B cell (primary cell): ENCODE measurements at regions not wholly inside any gene's neighbourhood (a gene's known extent, or its start where the extent isn't known, plus 50 kb on each side); places are given as distances from the start of the nearest gene placed in this dataset.

Source experiments
- ATAC-seq: fragments of 200-7000 bp; cut with Tn5 transposase; one replicate; pipeline ENCODE4 v1.10.0; 2021; ENCODE audit warnings: low read depth, mild to moderate bottlenecking, moderate number of reproducible peaks, moderate library complexity
- CTCF ChIA-PET: fragments of 350-600 bp; sonication (Branson Sonifier 250); formaldehyde crosslinking; loops from one replicate; lab custom pipeline; 2021; ENCODE audit warnings: antibody characterized with exemption, inconsistent platforms; lab: Charles Lee
- POLR2A ChIA-PET: fragments of 350-600 bp; sonication (Branson Sonifier 250); formaldehyde crosslinking; loops from one replicate; lab custom pipeline; 2021; ENCODE audit warnings: antibody characterized with exemption; lab: Charles Lee
- DNase-seq: peaks from one replicate; pipeline ENCODE4 v3.0.0; 2013
- H2AFZ ChIP-seq: 2 replicates; pipeline ENCODE4 v1.6.1; 2012; ENCODE audit warnings: mild to moderate bottlenecking, low read depth, low read length; ENCODE audit not compliant: insufficient read depth, poor library complexity, severe bottlenecking
- H3K27ac ChIP-seq, 2 donors: 1 replicate in 1 of 2; 2 replicates in 1 of 2; pipeline ENCODE4 v1.5.1; 2012 to 2013; ENCODE audit warnings: low read length in 2 of 2, mild to moderate bottlenecking in 2 of 2, moderate library complexity in 1 of 2
- H3K27me3 ChIP-seq, 4 experiments: fragments of 200-600 bp in 1 of 4; sonication (generic) in 1 of 4; replicated peaks in 1 of 4; 1 replicate in 2 of 4; 2 replicates in 2 of 4; pipeline versions ENCODE4 v1.6.1 to v1.7.0; 2013 to 2016; ENCODE audit warnings: low read length in 3 of 4, mild to moderate bottlenecking in 2 of 4, mixed read lengths in 1 of 4, moderate library complexity in 1 of 4; ENCODE audit not compliant: insufficient read depth in 4 of 4, control insufficient read depth in 3 of 4; ENCODE audit errors: control extremely low read depth in 1 of 4
- H3K36me3 ChIP-seq, 2 experiments: replicated peaks in 1 of 2; 1 replicate in 1 of 2; 2 replicates in 1 of 2; pipeline versions ENCODE4 v1.6.1 to v1.7.1; 2013; ENCODE audit warnings: low read length in 1 of 2; ENCODE audit not compliant: insufficient read depth in 2 of 2, control insufficient read depth in 1 of 2; ENCODE audit errors: control extremely low read depth in 1 of 2, extremely low read depth in 1 of 2
- H3K4me1 ChIP-seq, 2 donors: fragments of 200-600 bp in 1 of 2; sonication (generic) in 1 of 2; 1 replicate in 1 of 2; 2 replicates in 1 of 2; pipeline versions ENCODE4 v1.5.1 to v1.6.1; 2013 to 2017; ENCODE audit warnings: low read length in 2 of 2; ENCODE audit not compliant: control insufficient read depth in 2 of 2, insufficient read depth in 2 of 2
- H3K4me2 ChIP-seq: replicated peaks from 2 replicates; pipeline ENCODE3; 2012; ENCODE audit warnings: mild to moderate bottlenecking, low read depth, low read length; ENCODE audit not compliant: poor library complexity, severe bottlenecking
- H3K4me3 ChIP-seq, 5 experiments: fragments of 200-600 bp in 1 of 5; sonication (generic) in 1 of 5; 1 replicate in 3 of 5; 2 replicates in 2 of 5; pipeline versions ENCODE4 v1.5.1 to v1.7.0; 2011 to 2016; ENCODE audit warnings: low read length in 4 of 5, mild to moderate bottlenecking in 4 of 5, low read depth in 2 of 5, control low read depth in 1 of 5, moderate library complexity in 1 of 5; ENCODE audit not compliant: insufficient read depth in 1 of 5; ENCODE audit errors: control extremely low read depth in 1 of 5, extremely low read depth in 1 of 5
- H3K79me2 ChIP-seq: fragments of 200-600 bp; sonication (generic); one replicate; pipeline ENCODE4 v1.6.0; 2016; ENCODE audit warnings: low read length; ENCODE audit not compliant: control insufficient read depth, insufficient read depth
- H3K9ac ChIP-seq: fragments of 200-600 bp; sonication (generic); 2 replicates; pipeline ENCODE4 v1.6.1; 2017; ENCODE audit warnings: mild to moderate bottlenecking, low read length, moderate library complexity
- H3K9me3 ChIP-seq, 3 donors: one replicate each; pipeline versions ENCODE4 v1.6.1 to v1.7.1; 2013; ENCODE audit warnings: low read length in 2 of 3; ENCODE audit not compliant: control insufficient read depth in 2 of 3, insufficient read depth in 1 of 3; ENCODE audit errors: control extremely low read depth in 1 of 3
- H4K20me1 ChIP-seq: 2 replicates; pipeline ENCODE4 v1.6.0; 2012; ENCODE audit warnings: mild to moderate bottlenecking, low read length; ENCODE audit not compliant: insufficient read depth, control insufficient read depth, poor library complexity, severe bottlenecking
- H3K27ac Mint-ChIP-seq: one replicate; pipeline ENCODE4 v1.8.0; 2021; ENCODE audit warnings: mixed read lengths
- H3K27me3 Mint-ChIP-seq: one replicate; pipeline ENCODE4 v1.8.0; 2021; ENCODE audit warnings: mixed read lengths
- H3K4me1 Mint-ChIP-seq: one replicate; pipeline ENCODE4 v1.8.0; 2021; ENCODE audit warnings: mixed read lengths
- H3K4me3 Mint-ChIP-seq: one replicate; pipeline ENCODE4 v1.8.0; 2021; ENCODE audit warnings: mixed read lengths
- H3K9me3 Mint-ChIP-seq: one replicate; pipeline ENCODE4 v1.8.0; 2022; ENCODE audit warnings: mixed read lengths; ENCODE audit not compliant: insufficient read depth
- EZH2 ChIP-seq: IDR thresholded peaks from 2 replicates; pipeline ENCODE4 v1.6.1; 2012; ENCODE audit warnings: borderline replicate concordance, low read depth, mild to moderate bottlenecking, moderate library complexity, low read length; ENCODE audit not compliant: insufficient read depth, poor library complexity, severe bottlenecking
- WGBS: methylation state at CpG from one replicate; pipeline ENCODE4 v1.1.5; 2013; ENCODE audit warnings: missing lambda C conversion rate; ENCODE audit not compliant: insufficient coverage; 5-methylcytosine and 5-hydroxymethylcytosine counted together
- intact Hi-C: fragments of 100-400 bp; cut with micrococcal nuclease; formaldehyde crosslinking; loops from one replicate; pipeline ENCODE4 v1.10.0; 2022
- TF ChIP-seq, protein P1 (sequence below): fragments of 200-600 bp; IDR thresholded peaks from one replicate; pipeline ENCODE4 v1.8.0; 2022; ENCODE audit warnings: antibody characterized with exemption, mild to moderate bottlenecking

DNA sequence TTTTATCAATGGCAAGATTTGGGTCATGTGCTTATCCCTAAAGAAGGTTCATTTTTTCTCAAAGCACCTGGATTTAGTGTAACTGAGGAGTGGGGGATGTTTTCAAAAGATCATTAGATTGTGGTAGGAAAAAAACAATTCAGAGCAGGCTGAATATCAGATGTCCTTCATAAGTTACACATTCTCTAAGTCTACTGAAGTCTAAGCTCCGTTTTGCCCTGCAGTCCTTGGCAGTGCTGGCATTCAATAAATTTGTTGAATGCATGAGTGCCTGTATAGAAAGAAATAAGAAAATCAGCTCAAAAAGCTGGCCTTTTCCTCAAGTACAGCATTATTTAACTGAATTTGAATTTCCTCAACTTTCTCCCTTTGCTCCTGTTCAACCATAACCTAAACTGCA is 819.0 kb upstream of the GRM7 start:
- no peaks in the 10 kb centered on the region for H3K36me3 ChIP-seq
- WGBS: no CpG with 5 or more reads among the region's 1 CpG
- peaks cover 0 to 11% (median 0%) of the 10 kb centered on the region in 3 donors for H3K9me3 ChIP-seq
- H3K4me1 ChIP-seq: no peaks in the 10 kb centered on the region
- H3K4me2 ChIP-seq: no peak overlapping the region
- Mint-ChIP-seq H3K9me3 (peaks cover 1% of the 10 kb centered on the region), H3K4me1 (no peaks in the 10 kb centered on the region), H3K27ac (no peak overlapping the region), H3K27me3 (no peaks in the 10 kb centered on the region), H3K4me3 (no peak overlapping the region)
- CTCF ChIA-PET: no interaction called here
- H3K79me2 ChIP-seq: no peaks in the 10 kb centered on the region
- H4K20me1 ChIP-seq: no peaks in the 10 kb centered on the region
- H3K4me3 ChIP-seq: no peak overlapping the region
- no peaks in the 10 kb centered on the region for H3K27me3 ChIP-seq
- DNase-seq (no peak), ATAC-seq (no peak)
- intact Hi-C loops: no loop called here
- TF ChIP-seq EZH2: no peak
- TF ChIP-seq, protein P1, sequence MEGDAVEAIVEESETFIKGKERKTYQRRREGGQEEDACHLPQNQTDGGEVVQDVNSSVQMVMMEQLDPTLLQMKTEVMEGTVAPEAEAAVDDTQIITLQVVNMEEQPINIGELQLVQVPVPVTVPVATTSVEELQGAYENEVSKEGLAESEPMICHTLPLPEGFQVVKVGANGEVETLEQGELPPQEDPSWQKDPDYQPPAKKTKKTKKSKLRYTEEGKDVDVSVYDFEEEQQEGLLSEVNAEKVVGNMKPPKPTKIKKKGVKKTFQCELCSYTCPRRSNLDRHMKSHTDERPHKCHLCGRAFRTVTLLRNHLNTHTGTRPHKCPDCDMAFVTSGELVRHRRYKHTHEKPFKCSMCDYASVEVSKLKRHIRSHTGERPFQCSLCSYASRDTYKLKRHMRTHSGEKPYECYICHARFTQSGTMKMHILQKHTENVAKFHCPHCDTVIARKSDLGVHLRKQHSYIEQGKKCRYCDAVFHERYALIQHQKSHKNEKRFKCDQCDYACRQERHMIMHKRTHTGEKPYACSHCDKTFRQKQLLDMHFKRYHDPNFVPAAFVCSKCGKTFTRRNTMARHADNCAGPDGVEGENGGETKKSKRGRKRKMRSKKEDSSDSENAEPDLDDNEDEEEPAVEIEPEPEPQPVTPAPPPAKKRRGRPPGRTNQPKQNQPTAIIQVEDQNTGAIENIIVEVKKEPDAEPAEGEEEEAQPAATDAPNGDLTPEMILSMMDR: no peak
- H2AFZ ChIP-seq: no peak overlapping the region
- H3K27ac ChIP-seq: no peak overlapping the region
- no peak overlapping the region for H3K9ac ChIP-seq
- POLR2A ChIA-PET: no interaction called here

DNA sequence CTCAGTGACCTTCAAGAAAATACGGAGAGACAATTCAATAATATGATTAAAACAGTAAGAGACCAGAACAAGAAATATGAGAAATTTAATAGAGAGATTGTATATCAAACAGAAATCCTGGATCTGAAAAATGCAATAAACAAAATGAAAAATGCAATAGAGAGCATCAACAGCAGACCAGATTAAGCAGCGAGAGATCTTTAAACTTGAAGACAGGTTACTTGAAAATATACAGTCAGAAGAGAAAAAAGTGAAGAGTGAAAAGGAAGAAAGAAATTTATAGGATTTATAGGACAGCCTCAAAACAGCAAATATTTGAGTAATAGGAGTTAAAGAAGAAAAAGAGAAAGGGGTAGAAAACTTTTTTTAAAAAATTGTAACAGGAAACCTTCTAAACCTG is 813.9 kb upstream of the GRM7 start:
- Histone ChIP-seq H3K27me3 (no peaks in the 10 kb centered on the region), H3K36me3 (no peaks in the 10 kb centered on the region), H3K9me3 (peaks cover 2 to 8% (median 8%) of the 10 kb centered on the region in 3 donors), H3K4me3 (no peak overlapping the region), H3K4me2 (no peak overlapping the region), H3K79me2 (no peaks in the 10 kb centered on the region), H3K4me1 (no peaks in the 10 kb centered on the region), H3K9ac (no peak overlapping the region), H4K20me1 (no peaks in the 10 kb centered on the region), H2AFZ (no peak overlapping the region), H3K27ac (no peak overlapping the region)
- CTCF ChIA-PET: no interaction called here
- TF ChIP-seq, protein P1: no peak
- no peak for TF ChIP-seq EZH2
- Mint-ChIP-seq H3K27ac (no peak overlapping the region), H3K27me3 (no peaks in the 10 kb centered on the region), H3K4me1 (no peaks in the 10 kb centered on the region), H3K4me3 (no peak overlapping the region), H3K9me3 (peaks cover 8% of the 10 kb centered on the region)
- intact Hi-C loops: no loop called here
- POLR2A ChIA-PET: no interaction called here
- no CpG with 5 or more reads among the region's 2 CpGs for WGBS
- DNase-seq (no peak), ATAC-seq (no peak)
